Endothelial cell (in vitro differentiated cells): ENCODE measurements at regions not wholly inside any gene's neighbourhood (a gene's known extent, or its start where the extent isn't known, plus 50 kb on each side); places are given as distances from the start of the nearest gene placed in this dataset.

ENCODE experiments used
- DNase-seq: peaks from one replicate; pipeline ENCODE4 v3.0.0; 2021; ENCODE audit warnings: low spot score
- H3K27ac Mint-ChIP-seq: one replicate; pipeline ENCODE4 v1.8.0; 2021; ENCODE audit warnings: mixed read lengths, inconsistent platforms; ENCODE audit not compliant: unreplicated experiment
- H3K27me3 Mint-ChIP-seq: one replicate; pipeline ENCODE4 v1.8.0; 2021; ENCODE audit warnings: mild to moderate bottlenecking, moderate library complexity, mixed read lengths, inconsistent platforms; ENCODE audit not compliant: unreplicated experiment
- H3K36me3 Mint-ChIP-seq: one replicate; pipeline ENCODE4 v1.8.0; 2021; ENCODE audit warnings: mild to moderate bottlenecking, low read depth, mixed read lengths, inconsistent platforms; ENCODE audit not compliant: unreplicated experiment
- H3K4me1 Mint-ChIP-seq: one replicate; pipeline ENCODE4 v1.8.0; 2021; ENCODE audit warnings: mild to moderate bottlenecking, mixed read lengths, inconsistent platforms; ENCODE audit not compliant: unreplicated experiment
- H3K4me3 Mint-ChIP-seq: one replicate; pipeline ENCODE4 v1.8.0; 2021; ENCODE audit warnings: mild to moderate bottlenecking, mixed read lengths, inconsistent platforms; ENCODE audit not compliant: unreplicated experiment
- H3K9me3 Mint-ChIP-seq: one replicate; pipeline ENCODE4 v1.8.0; 2021; ENCODE audit warnings: mixed read lengths, inconsistent platforms; ENCODE audit not compliant: unreplicated experiment
- TF ChIP-seq, protein P1 (sequence below): fragments of 200-600 bp; sonication (generic); IDR thresholded peaks from one replicate; pipeline ENCODE4 v1.5.0; 2021; ENCODE audit warnings: antibody characterized with exemption; ENCODE audit not compliant: unreplicated experiment

DNA sequence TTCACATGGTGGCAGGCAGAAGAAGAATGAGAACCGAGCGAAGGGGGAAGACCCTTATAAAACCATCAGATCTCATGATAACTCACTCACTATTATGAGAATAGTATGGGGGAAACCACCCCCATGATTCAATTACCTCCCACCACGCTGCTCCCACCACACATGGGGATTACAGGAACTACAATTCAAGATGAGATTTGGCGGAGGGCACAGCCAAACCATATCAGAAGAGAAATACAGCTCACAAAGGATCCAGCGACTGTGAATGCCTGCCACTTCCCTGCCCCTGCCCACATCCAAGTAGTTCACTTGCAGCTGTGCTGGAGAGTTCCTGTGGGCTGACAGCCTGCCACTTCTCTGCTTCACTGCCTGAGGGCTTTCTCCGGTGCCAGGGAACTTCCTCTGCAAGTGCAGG, 148.7 kb downstream of the C7orf25 start:
- no peaks in the 10 kb centered on the region for H3K9me3 Mint-ChIP-seq
- peaks cover 4% of the 10 kb centered on the region for H3K27me3 Mint-ChIP-seq
- no peak overlapping the region for H3K4me3 Mint-ChIP-seq
- peaks cover 11% of the 10 kb centered on the region for H3K4me1 Mint-ChIP-seq
- no peaks in the 10 kb centered on the region for H3K36me3 Mint-ChIP-seq
- peak; percentile 8 for DNase-seq
- TF ChIP-seq, protein P1, sequence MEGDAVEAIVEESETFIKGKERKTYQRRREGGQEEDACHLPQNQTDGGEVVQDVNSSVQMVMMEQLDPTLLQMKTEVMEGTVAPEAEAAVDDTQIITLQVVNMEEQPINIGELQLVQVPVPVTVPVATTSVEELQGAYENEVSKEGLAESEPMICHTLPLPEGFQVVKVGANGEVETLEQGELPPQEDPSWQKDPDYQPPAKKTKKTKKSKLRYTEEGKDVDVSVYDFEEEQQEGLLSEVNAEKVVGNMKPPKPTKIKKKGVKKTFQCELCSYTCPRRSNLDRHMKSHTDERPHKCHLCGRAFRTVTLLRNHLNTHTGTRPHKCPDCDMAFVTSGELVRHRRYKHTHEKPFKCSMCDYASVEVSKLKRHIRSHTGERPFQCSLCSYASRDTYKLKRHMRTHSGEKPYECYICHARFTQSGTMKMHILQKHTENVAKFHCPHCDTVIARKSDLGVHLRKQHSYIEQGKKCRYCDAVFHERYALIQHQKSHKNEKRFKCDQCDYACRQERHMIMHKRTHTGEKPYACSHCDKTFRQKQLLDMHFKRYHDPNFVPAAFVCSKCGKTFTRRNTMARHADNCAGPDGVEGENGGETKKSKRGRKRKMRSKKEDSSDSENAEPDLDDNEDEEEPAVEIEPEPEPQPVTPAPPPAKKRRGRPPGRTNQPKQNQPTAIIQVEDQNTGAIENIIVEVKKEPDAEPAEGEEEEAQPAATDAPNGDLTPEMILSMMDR, result no peak
- peak overlapping the region; percentile 76 for H3K27ac Mint-ChIP-seq

DNA sequence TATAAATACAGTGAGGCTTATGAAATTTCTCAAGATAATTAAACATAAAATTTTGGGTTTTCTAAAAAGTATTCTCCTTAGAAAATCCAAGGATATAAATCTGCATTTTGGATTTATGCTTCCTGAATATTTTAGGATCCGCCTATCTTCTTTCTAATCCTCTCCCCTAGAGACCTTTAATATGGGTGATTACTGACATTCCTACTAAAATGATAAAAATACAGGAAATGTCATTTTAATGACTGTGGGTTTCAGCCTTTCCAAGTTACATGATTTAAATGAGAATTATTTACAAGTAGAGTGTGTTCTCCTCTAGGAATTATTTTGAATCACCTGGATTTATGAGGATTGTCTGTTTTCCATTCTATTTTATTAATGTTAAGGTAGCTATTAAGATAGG, 150.4 kb downstream of the C7orf25 start:
- H3K9me3 Mint-ChIP-seq, result no peaks in the 10 kb centered on the region
- H3K4me3 Mint-ChIP-seq, result no peak overlapping the region
- TF ChIP-seq, protein P1, result no peak
- no peak for DNase-seq
- peaks cover 11% of the 10 kb centered on the region for H3K4me1 Mint-ChIP-seq
- H3K36me3 Mint-ChIP-seq, result no peaks in the 10 kb centered on the region
- peaks cover 4% of the 10 kb centered on the region for H3K27me3 Mint-ChIP-seq
- no peak overlapping the region for H3K27ac Mint-ChIP-seq

DNA sequence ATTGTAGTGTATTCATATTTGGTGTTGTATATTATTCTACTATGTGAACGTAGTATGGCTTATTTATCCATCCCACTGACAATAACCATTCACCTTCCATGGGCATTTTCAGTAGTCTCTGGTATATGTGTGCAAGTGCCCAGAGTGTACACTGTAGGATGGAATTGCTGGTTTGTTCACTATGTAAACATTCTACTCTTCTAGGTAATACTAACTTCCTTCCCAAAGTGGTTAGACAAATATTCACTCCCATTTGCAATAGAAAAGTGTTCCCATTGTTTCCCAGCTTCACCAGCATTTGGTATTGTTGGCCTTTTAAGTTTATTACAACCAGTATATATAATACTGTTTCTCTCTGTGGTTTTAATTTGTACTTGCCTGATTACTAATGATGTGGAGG, 153.7 kb downstream of the C7orf25 start:
- TF ChIP-seq, protein P1, result no peak
- H3K27me3 Mint-ChIP-seq, result peaks cover 1% of the 10 kb centered on the region
- H3K27ac Mint-ChIP-seq, result no peak overlapping the region
- H3K4me3 Mint-ChIP-seq, result no peak overlapping the region
- no peaks in the 10 kb centered on the region for H3K9me3 Mint-ChIP-seq
- peaks cover 14% of the 10 kb centered on the region for H3K4me1 Mint-ChIP-seq
- no peaks in the 10 kb centered on the region for H3K36me3 Mint-ChIP-seq
- no peak for DNase-seq

- Mint-ChIP-seq H3K4me3 (no peak overlapping the region), H3K9me3 (no peaks in the 10 kb centered on the region), H3K27ac (no peak overlapping the region), H3K4me1 (peaks cover 8% of the 10 kb centered on the region), H3K27me3 (peaks cover 3% of the 10 kb centered on the region), H3K36me3 (no peaks in the 10 kb centered on the region)
- DNase-seq, result no peak
- TF ChIP-seq, protein P1, result no peak
These were observed 155.0 kb downstream of the C7orf25 start for GRCh38 chr7:42756841-42757240.

- H3K4me3 Mint-ChIP-seq, result no peak overlapping the region
- H3K36me3 Mint-ChIP-seq, result no peaks in the 10 kb centered on the region
- no peak overlapping the region for H3K27ac Mint-ChIP-seq
- H3K9me3 Mint-ChIP-seq, result no peaks in the 10 kb centered on the region
- TF ChIP-seq, protein P1, result no peak
- no peak for DNase-seq
- H3K4me1 Mint-ChIP-seq, result peaks cover 3% of the 10 kb centered on the region
- peaks cover 4% of the 10 kb centered on the region for H3K27me3 Mint-ChIP-seq
These were observed 158.0 kb downstream of the C7orf25 start for GRCh38 chr7:42753811-42754363.
